ENCODE measurements at regions not wholly inside any gene's neighbourhood (a gene's known extent, or its start where the extent isn't known, plus 50 kb on each side); places are given as distances from the start of the nearest gene placed in this dataset.

DNA sequence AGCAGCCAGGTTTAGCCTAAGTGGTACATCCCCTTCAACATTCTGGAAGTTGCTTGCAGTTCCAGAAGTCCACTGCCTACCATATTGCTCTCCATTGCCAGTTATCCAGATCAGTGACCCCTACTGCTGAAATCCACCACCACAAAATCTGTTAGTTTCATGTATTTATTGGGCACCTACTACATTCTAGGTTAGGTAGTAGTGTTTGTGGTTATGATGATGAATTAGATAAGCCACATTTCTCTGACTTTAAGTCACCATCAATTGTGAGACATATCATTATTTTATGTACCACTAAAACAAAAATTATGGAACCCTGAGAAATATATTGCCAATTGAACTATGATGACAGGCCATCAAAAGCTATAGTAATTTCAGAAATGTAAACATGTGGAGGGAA lies 139.5 kb upstream of the PKDCC start:
- no peak for DNase-seq (ENCODE audit: low read depth in 2 of 2)

DNA sequence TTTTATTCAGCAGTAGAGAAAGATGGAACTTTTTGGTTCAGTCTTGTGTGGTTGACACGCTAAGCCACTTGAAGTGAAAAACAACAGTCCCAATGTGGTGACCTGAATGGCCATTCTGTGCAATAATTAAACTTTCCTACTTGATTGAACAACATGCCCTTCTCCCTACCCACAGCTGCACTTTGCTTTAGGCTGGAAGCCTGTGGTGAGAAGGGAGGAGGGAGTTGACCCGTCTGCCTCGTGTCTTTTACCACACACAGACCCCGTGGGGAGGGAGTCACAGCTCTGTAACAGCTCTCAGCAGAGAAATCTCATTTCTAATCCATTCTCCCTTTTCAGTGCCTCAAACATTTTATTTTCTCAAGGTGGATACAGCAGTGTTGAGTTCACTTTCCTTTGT lies 138.2 kb upstream of the PKDCC start:
- DNase-seq (ENCODE audit: low read depth in 2 of 2) = no peak

DNA sequence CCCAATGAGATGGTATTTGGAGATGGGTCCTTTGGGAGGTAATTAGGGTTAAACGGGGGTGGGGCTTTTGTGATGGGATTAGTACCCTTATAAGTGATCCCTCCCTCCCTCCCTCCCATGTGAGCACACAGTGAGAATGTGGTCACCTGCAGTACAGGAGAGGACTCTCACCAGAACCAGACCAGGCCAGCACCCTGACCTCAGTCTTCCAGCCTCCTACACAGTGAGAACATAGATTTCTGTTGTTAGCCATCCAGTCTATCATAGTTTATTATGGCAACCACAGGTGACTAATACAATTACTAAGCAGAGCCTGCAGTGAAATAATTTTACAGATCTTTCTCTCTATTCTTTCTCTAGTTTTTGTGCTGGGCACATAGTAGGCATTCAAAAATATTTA lies 137.7 kb upstream of the PKDCC start:
- no peak for DNase-seq (ENCODE audit: low read depth in 2 of 2)

DNA sequence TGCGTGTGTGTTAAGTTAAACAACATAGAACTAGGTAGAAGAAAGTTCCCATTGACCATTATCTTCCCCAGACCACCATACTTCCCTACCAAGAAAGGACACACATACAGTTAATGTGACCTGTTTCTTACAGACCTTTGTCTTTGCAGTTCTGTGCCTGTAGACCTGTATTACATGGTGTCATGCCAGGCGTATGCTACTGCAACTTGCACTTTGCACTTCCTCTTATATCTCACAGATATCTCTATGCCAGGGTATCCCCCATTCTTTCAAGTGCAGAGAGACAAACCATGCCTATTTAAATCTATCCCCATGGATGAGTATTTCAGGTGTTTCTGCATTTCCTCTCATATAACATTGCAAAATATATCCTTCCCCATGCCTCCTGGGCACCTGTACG lies 136.8 kb upstream of the PKDCC start:
- DNase-seq (ENCODE audit: low read depth in 2 of 2) = no peak

DNA sequence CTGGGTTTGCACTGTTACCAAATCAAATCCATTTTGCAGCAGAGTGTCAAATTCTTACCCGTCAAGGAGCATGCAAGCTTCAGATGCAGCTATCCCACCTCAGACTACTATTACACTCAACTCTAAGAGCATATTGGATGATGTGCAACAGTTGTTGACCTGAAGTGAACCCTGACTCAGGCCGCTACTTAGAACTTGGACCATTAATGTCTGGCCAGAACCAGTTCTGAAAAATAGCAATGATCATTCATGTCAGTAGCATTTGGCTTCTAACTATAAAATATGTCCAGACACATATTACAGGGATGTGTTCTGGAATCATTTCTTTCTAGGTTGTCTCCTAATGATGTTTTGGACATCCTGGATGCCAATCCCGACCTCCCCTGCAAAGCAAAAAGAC lies 135.5 kb upstream of the PKDCC start:
- no peak for DNase-seq (ENCODE audit: low read depth in 2 of 2)

DNA sequence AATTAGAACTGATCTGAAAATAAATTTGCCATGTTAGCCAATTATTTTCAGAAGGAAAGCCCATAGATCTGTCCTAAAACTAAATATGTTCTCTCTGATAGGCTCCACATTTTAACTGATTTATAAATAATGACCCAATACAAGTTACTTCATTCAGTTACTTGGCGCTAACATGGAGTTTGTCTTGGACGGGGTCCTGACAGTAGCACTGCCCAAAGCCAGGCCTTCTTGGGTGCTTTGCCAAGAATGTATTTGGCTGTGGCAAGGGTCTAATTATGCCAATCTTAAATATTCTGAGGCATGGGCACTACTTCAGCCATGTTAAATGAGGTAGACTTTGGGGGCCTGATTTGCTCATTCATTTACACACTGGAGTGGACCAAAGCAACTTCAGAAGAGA lies 135.0 kb upstream of the PKDCC start:
- DNase-seq (ENCODE audit: low read depth in 2 of 2) = no peak

DNA sequence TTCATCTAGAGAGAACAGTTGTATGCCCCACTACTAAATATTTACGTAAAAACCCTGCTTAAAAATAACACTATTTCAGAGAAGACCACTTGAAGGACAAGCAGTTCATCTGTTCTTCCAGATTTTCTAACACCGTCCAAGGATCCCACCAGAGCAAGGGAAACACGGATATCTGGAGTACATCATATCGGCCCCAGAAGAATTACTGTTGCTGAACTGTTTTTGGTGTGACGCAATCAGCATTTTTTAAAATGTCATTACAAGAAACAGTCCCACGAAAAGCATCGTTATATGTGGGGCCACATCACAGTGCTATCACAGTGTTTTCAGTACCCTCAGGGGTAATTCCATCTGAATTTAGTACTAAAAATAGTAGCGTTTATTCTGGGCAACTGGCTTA lies 134.5 kb upstream of the PKDCC start:
- DNase-seq (ENCODE audit: low read depth in 2 of 2) = no peak

DNA sequence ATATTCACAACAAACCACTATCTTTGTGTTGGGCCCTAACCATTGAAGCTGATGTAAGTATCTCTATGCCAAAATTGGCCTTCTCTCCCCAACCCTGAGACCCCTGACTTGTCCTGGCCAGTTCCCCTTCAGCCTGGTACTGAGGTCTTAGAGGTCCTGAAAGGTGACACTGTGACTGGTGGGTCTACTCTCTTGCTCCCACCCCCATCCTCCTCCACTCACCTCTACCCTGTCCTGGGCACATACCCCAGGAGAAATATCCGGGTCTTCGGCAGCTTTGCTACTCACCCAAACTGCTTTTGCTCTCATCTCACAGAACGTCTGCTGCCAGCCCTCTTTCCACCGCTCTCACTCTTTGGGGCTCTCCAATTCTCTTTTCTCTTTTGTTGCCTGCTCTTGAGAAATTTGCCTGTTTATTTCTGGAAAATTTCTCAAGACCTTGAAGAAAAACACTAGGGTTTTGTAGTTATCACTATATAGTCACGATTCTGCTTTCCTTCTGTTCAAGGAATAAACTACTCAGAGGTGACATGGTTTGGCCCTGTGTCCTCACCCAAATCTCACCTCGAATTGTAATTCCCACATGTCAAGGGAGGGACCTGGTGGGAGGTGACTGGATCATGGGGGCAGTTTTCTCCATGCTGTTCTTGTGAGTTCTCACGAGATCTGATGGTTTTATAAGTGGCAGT lies 133.8 kb upstream of the PKDCC start:
- no peak for DNase-seq (ENCODE audit: low read depth in 2 of 2)

DNA sequence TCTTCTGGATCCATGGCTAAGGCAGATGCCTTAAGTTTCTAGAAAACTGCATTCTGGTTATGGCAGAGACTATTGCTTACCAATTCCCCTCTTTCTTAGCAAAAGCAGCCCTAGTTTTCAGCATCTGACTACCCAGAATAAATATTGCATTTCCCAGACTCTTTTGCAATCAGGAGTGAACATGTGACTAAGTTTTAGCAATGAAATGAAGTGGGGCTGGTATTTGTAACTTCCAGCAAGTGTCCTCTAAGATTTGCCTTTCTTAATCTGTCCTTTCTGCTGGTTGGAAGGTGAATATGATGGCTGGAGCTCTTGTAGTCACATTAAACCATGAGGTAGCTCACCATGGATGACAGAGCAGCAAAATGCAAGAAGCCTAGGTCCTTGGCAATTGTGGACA lies 132.9 kb upstream of the PKDCC start:
- DNase-seq (ENCODE audit: low read depth in 2 of 2) = no peak

DNA sequence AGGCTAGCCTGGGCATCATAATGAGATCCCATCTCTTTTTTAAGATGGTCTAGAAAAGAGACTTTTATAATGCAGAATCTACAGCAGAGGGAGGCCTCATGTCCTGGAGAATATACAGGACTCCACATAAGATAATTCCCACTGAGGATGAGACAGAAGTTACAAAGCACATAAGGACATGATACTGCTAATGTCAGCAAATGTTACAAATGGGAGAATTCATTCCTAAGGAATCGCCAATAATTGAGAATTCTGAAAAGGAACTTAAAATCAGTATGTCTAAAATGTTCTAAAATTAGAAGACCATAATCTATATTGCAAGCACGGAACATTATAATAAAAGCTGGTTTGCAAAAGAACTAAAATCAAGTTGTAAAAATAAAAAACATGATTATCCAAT lies 131.6 kb upstream of the PKDCC start:
- no peak for DNase-seq (ENCODE audit: low read depth in 2 of 2)

DNA sequence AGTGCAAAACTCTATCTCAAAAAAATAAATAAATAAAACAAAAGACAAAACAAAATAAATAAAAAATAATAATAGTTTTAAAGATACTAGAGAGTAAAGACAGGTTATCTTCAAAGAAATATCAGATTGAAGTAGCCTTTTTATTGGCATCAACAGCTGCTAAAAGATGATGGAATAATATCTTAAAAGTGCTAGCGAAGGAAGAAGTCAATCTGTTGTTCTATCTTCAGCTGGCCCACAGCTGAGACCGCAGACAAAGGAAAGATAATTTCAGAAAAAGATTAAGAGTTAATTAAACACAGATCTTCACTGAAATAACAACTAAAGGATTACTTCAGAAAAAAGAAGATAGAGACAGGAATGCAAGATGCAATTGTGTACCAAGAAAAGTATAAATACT lies 130.2 kb upstream of the PKDCC start:
- DNase-seq (ENCODE audit: low read depth in 2 of 2) = no peak

DNA sequence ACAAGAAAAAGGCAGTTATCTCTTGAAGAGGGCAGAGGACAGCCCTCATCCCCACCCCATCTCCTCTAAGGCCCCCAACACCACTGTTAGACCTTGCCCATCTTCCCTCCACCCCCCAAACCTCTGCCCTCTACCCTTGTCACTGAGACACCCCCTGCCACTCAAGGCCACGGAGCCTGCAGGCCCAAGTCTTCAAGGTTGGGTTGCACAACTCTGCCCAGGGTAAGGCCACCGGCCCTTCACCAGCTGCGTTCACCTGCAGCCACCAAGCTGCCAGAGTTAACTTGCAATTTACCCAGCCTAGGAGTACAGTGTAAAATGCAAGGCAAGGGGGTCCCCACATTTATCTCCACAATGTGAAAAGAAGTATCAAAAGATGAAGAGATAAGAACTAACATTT lies 128.7 kb upstream of the PKDCC start:
- no peak for DNase-seq (ENCODE audit: low read depth in 2 of 2)

DNA sequence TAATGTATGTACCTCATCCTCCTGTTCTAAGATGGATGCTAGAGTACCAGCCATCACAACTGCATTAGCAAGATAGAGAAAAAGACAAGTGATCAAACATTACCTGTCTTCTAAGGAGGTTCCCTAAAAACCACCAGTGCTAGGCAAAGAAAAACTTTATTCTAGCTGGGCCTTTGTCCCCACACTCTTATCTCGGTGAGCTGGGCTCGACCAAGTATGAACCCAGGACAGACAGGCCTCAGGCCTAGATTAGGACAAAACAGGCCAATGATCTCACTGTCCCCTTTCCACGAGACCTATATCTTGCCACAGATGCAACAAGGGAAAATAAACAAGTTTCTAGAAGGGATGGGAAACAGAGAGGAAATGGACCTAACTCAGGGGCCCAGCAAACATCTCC lies 127.6 kb upstream of the PKDCC start:
- no peak for DNase-seq (ENCODE audit: low read depth in 2 of 2)

DNA sequence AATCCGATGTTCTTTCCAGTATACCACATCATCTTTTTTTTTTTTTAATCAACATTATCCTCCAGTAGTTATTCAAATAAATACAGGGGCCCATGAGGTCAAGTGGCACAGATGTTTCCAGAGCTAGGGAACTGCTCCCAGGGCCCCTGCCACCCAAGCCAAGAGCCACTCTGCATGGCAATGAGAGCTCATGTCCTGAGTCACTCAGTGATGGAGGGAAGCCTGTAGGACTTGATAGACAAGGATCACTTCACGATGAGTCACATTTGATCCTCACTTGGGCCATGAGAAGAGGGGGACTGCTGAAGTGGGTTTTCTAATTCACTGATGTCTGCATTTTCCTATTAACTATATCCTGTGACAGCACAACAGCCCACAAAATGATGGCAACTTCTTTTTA lies 127.0 kb upstream of the PKDCC start:
- no peak for DNase-seq (ENCODE audit: low read depth in 2 of 2)

DNA sequence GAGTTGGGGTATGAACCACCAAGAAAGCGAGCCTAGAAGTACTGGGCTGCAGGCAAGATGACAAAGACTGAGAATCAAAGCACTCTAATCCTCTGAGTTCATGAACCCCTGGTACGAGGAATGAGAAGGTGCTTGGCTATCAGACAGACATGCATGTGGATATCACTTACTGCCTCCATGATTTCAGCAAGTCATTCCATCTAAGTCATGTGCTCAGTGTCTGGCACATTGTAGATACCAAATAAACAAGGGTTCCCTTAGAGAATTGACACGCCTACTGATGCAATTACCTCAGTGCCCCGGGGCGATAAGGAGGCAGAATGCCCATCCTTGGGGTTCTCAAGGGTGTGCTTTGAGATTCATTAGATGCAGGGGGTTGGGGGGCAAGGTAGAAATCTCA lies 125.6 kb upstream of the PKDCC start:
- no peak for DNase-seq (ENCODE audit: low read depth in 2 of 2)

DNA sequence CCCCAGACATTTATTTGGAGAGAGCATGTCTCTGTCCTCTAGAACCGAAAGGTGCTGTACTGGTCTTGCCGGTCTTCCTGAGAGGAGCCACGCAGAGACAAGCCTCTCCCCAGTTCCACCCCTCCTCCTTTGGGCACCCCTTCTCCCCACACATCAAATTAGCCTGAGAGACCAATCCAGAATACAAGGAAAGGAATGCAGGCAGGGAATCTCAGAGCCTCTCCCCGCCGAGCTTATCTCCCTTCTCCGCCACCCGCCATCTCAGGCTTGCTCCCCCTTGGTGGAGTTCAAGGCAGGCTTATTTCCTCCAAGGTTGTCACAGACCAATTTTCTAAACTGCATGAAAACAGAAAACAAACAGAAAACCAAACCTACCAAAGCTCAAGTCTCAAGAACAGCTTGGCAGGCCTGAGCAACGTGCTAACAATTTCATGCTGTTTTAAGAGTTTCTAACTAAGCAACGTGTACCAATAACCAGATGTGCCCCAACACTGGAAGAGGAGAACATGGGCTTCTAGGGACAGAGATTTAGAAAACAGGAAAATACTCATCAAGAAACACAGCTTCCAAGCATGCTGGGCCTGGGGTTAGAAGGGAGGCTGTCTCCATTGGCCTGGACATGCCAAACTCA lies 124.5 kb upstream of the PKDCC start:
- DNase-seq (ENCODE audit: low read depth in 2 of 2) = no peak

DNA sequence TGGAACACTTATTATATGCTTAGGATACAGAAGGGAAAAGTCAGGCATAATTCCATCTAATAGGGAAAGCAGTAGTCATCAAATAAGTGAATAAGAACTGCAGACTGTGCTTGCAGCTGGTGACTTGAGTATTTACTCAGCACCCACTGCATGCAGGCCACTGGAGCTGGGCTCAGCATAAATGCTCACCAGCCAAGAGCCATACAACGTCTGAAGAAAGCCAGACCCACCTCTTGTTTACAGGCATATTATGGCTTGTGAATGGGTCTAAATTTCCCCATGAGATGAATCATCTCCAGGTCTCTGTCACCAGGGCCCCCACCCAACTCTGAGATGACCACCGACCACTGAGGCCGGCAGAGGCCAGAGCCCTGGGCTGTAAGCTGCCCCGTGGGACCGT lies 123.8 kb upstream of the PKDCC start:
- DNase-seq (ENCODE audit: low read depth in 2 of 2) = no peak

DNA sequence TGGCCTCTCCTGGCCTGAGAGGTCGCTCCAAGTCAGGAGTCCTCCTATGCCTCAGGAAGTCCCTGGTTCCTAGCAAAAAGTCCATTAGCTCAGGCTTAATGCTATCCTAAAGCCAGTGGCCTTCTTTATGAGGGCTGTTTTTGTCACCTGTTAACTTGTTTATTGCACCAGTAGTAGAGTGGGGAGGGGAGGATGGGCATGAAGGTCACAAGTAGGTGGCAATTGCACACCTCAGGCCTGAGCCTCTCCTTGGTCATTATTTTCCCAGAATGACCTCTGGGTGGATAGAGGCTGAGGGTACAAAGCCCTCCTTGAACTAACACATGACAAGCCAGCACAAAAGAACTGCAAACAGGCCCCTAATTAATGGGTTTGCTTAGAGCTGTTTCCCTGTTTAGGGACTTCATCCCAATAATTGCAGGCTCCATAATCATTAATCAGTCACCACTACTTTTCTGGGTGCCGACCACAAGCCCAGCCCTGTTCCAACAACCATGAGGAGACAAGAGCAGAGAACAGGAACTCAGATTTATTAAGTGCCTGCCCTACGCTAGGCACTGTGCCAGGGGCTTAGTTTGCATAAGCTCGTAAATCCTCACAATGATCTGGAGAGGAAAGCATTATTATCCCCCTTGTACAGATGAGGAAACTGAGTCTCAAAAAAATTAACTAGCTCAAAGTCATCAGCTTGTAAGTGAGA lies 123.0 kb upstream of the PKDCC start:
- DNase-seq (ENCODE audit: low read depth in 2 of 2) = no peak

DNA sequence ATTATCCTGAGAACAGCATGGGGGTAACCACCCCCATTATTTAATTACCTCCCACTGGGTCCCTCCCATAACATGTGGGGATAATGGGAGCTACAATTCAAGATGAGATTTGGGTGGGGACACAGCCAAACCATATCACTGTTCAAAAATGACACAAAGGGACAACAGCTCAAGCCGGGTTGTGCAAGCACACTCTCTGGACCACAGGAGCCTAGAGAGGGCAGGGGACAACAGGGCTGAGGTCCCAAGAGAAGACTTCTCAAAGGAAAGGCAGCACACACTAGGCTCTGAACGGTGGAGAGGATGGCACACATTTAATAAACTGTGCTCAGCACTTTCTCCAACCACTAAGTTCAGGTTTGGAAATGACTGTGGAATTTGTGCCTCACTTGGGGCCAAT lies 122.1 kb upstream of the PKDCC start:
- DNase-seq (ENCODE audit: low read depth in 2 of 2) = no peak

DNA sequence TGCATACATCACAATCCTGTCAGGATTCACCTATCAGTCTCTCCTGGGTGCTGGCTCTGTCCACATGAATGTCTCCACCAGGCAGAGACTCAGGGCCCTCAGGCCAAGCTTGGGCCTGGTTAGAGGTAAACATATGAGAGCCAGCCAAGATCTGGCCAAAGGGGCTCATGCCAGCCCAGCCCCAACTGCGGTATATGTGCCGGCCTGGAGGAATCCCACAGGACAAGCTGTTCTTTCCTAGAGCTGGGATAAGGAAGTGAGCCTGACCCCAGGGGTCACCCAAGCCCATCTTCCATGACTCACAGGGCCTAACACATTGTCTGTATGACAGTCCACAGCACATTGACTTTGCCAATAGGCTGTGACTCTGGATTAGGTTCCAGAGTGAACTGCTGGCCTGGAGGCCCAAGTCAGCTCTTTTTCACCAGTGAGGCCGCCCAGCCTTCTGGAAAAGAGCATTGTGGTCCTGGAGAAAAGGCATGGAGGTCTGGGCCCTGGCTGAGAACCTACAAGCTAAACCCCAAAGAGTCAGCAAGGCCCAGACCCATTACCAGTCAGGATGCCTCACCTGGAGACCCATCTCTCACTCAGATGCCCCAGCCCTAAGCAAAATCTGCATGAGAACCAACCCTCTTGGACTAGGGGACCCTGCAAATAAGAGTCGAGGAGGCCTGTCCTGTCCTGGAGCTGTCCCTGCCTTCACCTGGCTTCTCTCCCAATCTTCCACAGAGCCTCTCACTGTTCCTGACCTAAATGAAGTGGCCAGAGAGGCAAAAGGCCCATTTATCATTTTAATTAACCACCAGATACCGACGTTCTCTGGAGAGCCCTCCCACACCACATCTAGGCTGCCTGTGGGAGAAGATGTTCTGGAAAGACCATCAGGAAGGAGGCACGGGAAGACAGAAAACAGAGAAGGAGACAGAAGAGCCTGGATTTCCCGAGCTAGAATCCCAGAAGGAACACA lies 120.9 kb upstream of the PKDCC start:
- DNase-seq (ENCODE audit: low read depth in 2 of 2) = no peak

DNA sequence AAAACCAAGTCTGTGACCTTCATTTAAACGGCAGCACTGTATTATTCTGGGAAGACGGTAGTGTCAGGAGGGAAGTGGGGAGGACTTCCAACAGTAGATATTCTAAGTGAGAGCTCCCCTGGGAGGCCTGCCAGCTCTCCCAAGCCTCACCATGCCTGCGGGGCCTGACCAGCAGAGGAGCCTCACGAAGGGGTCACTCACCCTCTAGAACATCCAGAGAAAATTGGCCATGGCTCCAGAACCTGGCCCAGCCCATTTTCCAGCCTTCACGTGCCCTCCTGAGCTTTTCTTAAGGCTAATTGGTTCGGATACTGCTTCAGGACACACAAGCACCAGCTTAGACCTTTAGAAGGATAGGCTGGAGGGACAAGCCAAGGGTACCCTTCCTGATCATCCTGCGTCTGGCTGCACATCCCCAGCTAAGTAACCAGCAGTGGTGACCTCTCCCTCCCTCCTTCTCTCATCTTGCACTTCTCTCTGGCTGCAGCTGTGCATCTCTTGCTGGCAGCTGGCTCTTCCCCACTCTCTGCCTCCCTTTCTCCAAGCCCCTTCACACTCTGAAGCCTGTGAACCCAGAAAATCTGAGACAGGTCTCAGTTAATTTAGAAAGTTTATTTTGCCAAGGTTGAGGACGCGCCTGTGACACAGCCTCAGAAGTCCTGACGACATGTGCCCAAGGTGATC lies 120.1 kb upstream of the PKDCC start:
- no peak for DNase-seq (ENCODE audit: low read depth in 2 of 2)

DNA sequence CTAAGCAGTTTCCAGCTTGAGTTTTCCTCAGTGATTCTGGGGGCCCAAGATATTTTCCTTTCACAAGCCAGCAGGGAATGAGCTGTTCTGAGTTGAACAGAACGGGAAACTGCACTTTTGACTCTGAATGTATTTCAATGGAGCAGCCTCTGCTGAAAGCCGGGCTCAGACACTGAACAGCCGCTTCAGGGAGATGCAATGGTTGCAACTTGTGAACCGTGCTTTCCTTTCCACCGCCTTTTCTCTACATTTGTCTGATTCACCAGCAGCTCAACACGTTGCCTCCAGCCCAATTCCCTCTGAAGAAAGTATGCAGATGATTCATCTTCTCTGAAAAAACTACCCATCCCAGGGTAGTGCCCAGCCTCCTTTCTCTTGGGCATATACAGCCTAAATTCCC lies 119.3 kb upstream of the PKDCC start:
- no peak for DNase-seq (ENCODE audit: low read depth in 2 of 2)
